Muscle layer of colon (tissue), 2 donors: ENCODE measurements at regions not wholly inside any gene's neighbourhood (a gene's known extent, or its start where the extent isn't known, plus 50 kb on each side); places are given as distances from the start of the nearest gene placed in this dataset.

Source experiments
- H3K27ac ChIP-seq: one replicate; pipeline ENCODE4 v1.7.0; 2013; ENCODE audit warnings: low read depth, mild to moderate bottlenecking, low read length, moderate library complexity
- H3K27me3 ChIP-seq, 2 donors: one replicate each; pipeline ENCODE4 v1.7.0; 2013; ENCODE audit warnings: low read length in 2 of 2, mild to moderate bottlenecking in 2 of 2; ENCODE audit not compliant: insufficient read depth in 2 of 2, control insufficient read depth in 1 of 2
- H3K36me3 ChIP-seq: one replicate; pipeline ENCODE4 v1.7.0; 2013; ENCODE audit warnings: mild to moderate bottlenecking, low read length; ENCODE audit not compliant: insufficient read depth
- H3K4me1 ChIP-seq: one replicate; pipeline ENCODE4 v1.7.0; 2013; ENCODE audit warnings: mild to moderate bottlenecking, low read length; ENCODE audit not compliant: insufficient read depth
- H3K4me3 ChIP-seq, 2 donors: one replicate each; pipeline ENCODE4 v1.7.0; 2013; ENCODE audit warnings: low read length in 2 of 2, low read depth in 1 of 2, mild to moderate bottlenecking in 1 of 2, moderate library complexity in 1 of 2
- H3K9ac ChIP-seq: one replicate; pipeline ENCODE4 v1.7.0; 2013; ENCODE audit warnings: low read length
- H3K9me3 ChIP-seq: one replicate; pipeline ENCODE4 v1.7.0; 2013; ENCODE audit warnings: mild to moderate bottlenecking, low read length
- donor health status: abdominal sarcoma.
- donor health status: Adenocarcinoma of cecum.

DNA sequence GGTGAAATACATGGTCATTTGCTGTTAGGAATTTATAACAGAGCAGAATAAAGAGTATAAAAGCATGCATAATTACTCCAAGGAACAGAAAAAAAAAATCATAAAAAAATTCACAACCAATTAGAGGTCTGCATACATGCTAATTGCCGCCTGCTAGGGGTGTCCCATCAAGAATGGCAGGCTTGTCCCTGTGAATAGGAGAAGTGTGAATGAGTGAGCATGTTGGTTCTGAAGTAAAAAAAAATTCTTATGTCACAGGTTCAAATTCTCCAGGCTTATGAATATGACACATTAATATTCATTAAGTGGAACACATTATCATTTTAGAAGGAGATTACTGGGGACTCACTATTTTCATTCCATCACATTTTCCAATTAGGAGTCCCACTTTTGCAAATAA, 822.7 kb downstream of the NTRK3 start:
- no peaks in the 10 kb centered on the region for H3K4me1 ChIP-seq
- no peak overlapping the region for H3K9ac ChIP-seq
- H3K27ac ChIP-seq, result no peak overlapping the region
- H3K4me3 ChIP-seq, result no peak overlapping the region
- no peaks in the 10 kb centered on the region for H3K36me3 ChIP-seq
- no peaks in the 10 kb centered on the region for H3K9me3 ChIP-seq
- H3K27me3 ChIP-seq, result no peaks in the 10 kb centered on the region

GRCh38 chr15:87429754-87430153, 826.8 kb downstream of the NTRK3 start:
- no peaks in the 10 kb centered on the region for H3K36me3 ChIP-seq
- H3K4me3 ChIP-seq, result no peak overlapping the region
- no peak overlapping the region for H3K27ac ChIP-seq
- H3K9ac ChIP-seq, result no peak overlapping the region
- no peaks in the 10 kb centered on the region for H3K9me3 ChIP-seq
- no peaks in the 10 kb centered on the region for H3K4me1 ChIP-seq
- H3K27me3 ChIP-seq, result no peaks in the 10 kb centered on the region

- Histone ChIP-seq H3K27ac (no peak overlapping the region), H3K27me3 (no peaks in the 10 kb centered on the region), H3K4me1 (no peaks in the 10 kb centered on the region), H3K36me3 (no peaks in the 10 kb centered on the region), H3K9ac (no peak overlapping the region), H3K4me3 (no peak overlapping the region), H3K9me3 (no peaks in the 10 kb centered on the region)
Observed at GRCh38 chr15:87420017-87420416, 836.5 kb downstream of the NTRK3 start.

- H3K36me3 ChIP-seq, result no peaks in the 10 kb centered on the region
- H3K4me1 ChIP-seq, result no peaks in the 10 kb centered on the region
- no peak overlapping the region for H3K4me3 ChIP-seq
- H3K9me3 ChIP-seq, result no peaks in the 10 kb centered on the region
- H3K27me3 ChIP-seq, result no peaks in the 10 kb centered on the region
- H3K9ac ChIP-seq, result no peak overlapping the region
- H3K27ac ChIP-seq, result no peak overlapping the region
Observed at GRCh38 chr15:87419344-87419743, 837.2 kb downstream of the NTRK3 start.

DNA sequence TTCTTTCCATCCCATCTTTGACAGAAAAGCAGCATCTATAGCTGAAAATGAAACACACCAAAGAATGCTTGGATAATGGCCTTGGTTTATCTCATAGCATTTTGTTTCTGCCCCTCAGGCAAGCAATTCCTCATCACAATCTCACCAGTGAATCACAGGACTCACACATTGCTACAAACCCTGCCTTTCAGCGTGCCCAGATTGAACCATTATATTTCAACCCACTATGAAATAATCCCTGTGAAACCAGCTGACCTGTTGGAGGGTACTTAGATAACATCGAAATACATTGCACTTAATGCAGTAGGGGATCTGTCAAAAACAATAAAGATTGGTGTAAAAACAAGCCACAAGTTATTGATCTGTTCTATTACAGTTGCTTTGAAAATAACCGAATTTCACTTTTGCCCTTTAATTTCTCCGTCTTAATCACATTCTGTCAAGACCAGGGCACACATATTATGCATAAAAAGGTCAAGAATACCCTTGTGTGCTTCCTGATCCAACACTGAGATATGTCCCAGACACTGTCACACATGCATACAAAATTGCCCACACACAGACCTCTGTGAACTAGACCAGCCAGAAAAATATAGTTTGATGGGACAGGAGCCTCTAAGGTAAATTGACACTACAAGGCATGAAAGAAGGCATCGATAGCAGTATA, 839.8 kb downstream of the NTRK3 start:
- H3K9ac ChIP-seq, result no peak overlapping the region
- no peaks in the 10 kb centered on the region for H3K4me1 ChIP-seq
- H3K9me3 ChIP-seq, result no peaks in the 10 kb centered on the region
- no peaks in the 10 kb centered on the region for H3K36me3 ChIP-seq
- H3K27me3 ChIP-seq, result no peaks in the 10 kb centered on the region
- H3K4me3 ChIP-seq, result no peak overlapping the region
- H3K27ac ChIP-seq, result no peak overlapping the region

DNA sequence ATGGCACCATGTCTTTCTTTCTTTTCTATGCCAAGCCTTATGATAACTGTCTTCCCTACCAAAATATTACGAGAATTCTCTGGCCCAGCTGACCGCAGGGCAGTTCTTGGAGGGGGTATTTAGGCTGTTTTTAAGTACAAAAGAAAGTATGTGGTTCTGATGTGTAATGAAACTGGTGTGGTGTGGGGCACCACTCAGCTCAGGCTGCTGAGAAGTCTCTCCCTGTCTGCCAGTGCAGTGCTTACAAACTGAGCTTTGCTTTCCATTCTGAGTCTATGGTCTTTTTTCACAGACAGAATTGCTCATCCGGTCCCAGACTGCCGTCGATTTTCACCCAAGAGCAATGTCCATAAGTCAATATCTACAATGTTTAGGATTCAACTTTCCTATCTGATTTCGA, 847.6 kb downstream of the NTRK3 start:
- Histone ChIP-seq H3K27ac (no peak overlapping the region), H3K4me1 (no peaks in the 10 kb centered on the region), H3K9me3 (no peaks in the 10 kb centered on the region), H3K27me3 (no peaks in the 10 kb centered on the region), H3K9ac (no peak overlapping the region), H3K36me3 (no peaks in the 10 kb centered on the region), H3K4me3 (no peak overlapping the region)

- Histone ChIP-seq H3K27me3 (no peaks in the 10 kb centered on the region), H3K27ac (no peak overlapping the region), H3K36me3 (no peaks in the 10 kb centered on the region), H3K9ac (no peak overlapping the region), H3K9me3 (no peaks in the 10 kb centered on the region), H3K4me3 (no peak overlapping the region), H3K4me1 (no peaks in the 10 kb centered on the region)
Observed at GRCh38 chr15:87403973-87404372, 852.6 kb downstream of the NTRK3 start.

GRCh38 chr15:87401973-87402372, 854.6 kb downstream of the NTRK3 start:
- no peaks in the 10 kb centered on the region for H3K9me3 ChIP-seq
- no peaks in the 10 kb centered on the region for H3K4me1 ChIP-seq
- no peaks in the 10 kb centered on the region for H3K36me3 ChIP-seq
- no peaks in the 10 kb centered on the region for H3K27me3 ChIP-seq
- H3K4me3 ChIP-seq, result no peak overlapping the region
- no peak overlapping the region for H3K27ac ChIP-seq
- H3K9ac ChIP-seq, result no peak overlapping the region

DNA sequence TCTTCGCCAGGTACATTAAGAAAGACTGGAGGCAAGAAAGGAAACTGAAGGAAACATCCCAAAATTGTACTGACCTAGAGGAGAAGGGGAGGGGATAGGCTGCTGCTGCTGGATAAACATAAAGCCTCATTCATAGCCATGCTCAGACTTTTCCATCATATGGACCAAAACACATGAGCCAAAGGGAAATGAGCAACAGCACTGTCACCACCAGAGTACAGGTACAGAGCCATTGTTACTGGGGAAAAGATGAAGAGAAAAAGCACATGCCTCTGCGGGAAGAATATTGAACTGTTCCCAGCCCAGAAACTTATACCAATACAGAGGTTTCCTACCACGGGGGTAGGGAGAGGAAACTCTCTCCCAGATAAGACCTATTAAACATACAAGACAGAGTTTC, 861.9 kb downstream of the NTRK3 start:
- Histone ChIP-seq H3K9me3 (no peaks in the 10 kb centered on the region), H3K27me3 (no peaks in the 10 kb centered on the region), H3K36me3 (no peaks in the 10 kb centered on the region), H3K4me1 (no peaks in the 10 kb centered on the region), H3K4me3 (no peak overlapping the region), H3K9ac (no peak overlapping the region), H3K27ac (no peak overlapping the region)

GRCh38 chr15:87387766-87388165, 868.8 kb downstream of the NTRK3 start:
- no peaks in the 10 kb centered on the region for H3K9me3 ChIP-seq
- no peak overlapping the region for H3K4me3 ChIP-seq
- no peaks in the 10 kb centered on the region for H3K27me3 ChIP-seq
- no peak overlapping the region for H3K27ac ChIP-seq
- no peaks in the 10 kb centered on the region for H3K36me3 ChIP-seq
- H3K4me1 ChIP-seq, result no peaks in the 10 kb centered on the region
- no peak overlapping the region for H3K9ac ChIP-seq

DNA sequence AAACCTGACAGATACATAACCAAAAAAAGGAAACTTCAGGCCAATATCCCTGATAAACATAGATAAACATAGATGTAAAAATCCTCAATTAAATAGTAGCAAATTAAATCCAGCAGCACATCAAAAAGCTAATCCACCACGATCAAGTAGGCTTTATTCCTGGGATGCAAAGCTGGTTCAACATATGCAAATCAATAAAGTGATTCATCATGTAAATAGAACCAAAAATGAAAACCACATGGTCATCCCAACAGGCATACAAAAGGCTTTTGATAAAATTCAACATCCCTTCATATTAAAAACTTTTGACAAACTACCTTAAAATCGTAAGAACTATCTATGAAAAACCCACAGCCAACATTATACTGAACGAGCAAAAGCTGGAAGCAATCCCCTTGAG, 882.2 kb downstream of the NTRK3 start:
- H3K27ac ChIP-seq, result no peak overlapping the region
- H3K36me3 ChIP-seq, result no peaks in the 10 kb centered on the region
- no peaks in the 10 kb centered on the region for H3K9me3 ChIP-seq
- H3K4me1 ChIP-seq, result no peaks in the 10 kb centered on the region
- H3K4me3 ChIP-seq, result no peak overlapping the region
- no peak overlapping the region for H3K9ac ChIP-seq
- H3K27me3 ChIP-seq, result no peaks in the 10 kb centered on the region

DNA sequence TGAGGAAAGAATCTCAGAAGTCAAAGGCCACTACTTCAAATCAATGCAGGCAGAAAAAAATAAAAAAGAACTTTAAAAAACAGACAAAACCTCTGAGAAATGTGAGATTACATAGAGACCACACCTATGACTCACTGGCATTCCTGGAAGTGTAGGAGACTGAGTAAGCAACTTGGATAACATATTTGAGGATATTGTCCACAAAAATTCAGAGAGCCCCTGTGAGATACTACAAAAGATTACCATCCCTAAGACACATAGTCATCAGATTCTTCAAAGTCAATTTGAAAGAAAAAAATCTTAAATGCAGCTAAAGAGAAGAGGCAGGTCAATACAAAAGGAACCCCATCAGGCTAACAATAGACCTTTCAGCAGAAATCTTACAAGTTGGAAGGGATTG, 887.3 kb downstream of the NTRK3 start:
- H3K4me3 ChIP-seq, result no peak overlapping the region
- no peaks in the 10 kb centered on the region for H3K36me3 ChIP-seq
- no peaks in the 10 kb centered on the region for H3K27me3 ChIP-seq
- H3K9ac ChIP-seq, result no peak overlapping the region
- no peak overlapping the region for H3K27ac ChIP-seq
- H3K4me1 ChIP-seq, result no peaks in the 10 kb centered on the region
- no peaks in the 10 kb centered on the region for H3K9me3 ChIP-seq
